ENCODE measurements at regions not wholly inside any gene's neighbourhood (a gene's known extent, or its start where the extent isn't known, plus 50 kb on each side); places are given as distances from the start of the nearest gene placed in this dataset.

DNA sequence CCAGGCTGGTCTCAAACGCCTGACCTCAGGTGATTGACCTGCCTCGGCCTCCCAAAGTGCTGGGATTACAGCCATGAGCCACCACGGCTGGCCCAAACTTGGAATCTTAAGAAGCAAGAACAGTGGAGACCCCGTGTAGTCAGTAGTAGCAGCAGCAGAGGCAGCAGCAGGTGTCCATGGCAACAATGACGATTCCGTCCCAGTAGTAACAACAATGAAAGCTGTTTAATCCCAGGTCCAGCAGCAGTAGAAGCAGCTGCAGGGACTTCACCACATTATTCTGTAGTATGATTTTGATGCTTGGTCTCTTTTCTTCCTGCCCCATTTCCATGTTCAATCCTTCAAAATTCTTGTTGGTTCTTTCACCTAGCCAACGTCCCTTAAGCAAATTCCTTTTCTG is 69.6 kb upstream of the KCTD3 start:
- no peak for TF ChIP-seq GATA3 (IDR thresholded peaks at IDR 0.05; ENCODE audit: low read depth, low read length)
- TF ChIP-seq GATA2 (IDR thresholded peaks at IDR 0.05; ENCODE audit: low read depth, low read length), result no peak

All from SH-SY5Y (cell line).